ENCODE measurements at regions not wholly inside any gene's neighbourhood (a gene's known extent, or its start where the extent isn't known, plus 50 kb on each side); places are given as distances from the start of the nearest gene placed in this dataset.
A peak's percentile ranks its signal among the peaks of the same experiment; 100 is the strongest.

DNA sequence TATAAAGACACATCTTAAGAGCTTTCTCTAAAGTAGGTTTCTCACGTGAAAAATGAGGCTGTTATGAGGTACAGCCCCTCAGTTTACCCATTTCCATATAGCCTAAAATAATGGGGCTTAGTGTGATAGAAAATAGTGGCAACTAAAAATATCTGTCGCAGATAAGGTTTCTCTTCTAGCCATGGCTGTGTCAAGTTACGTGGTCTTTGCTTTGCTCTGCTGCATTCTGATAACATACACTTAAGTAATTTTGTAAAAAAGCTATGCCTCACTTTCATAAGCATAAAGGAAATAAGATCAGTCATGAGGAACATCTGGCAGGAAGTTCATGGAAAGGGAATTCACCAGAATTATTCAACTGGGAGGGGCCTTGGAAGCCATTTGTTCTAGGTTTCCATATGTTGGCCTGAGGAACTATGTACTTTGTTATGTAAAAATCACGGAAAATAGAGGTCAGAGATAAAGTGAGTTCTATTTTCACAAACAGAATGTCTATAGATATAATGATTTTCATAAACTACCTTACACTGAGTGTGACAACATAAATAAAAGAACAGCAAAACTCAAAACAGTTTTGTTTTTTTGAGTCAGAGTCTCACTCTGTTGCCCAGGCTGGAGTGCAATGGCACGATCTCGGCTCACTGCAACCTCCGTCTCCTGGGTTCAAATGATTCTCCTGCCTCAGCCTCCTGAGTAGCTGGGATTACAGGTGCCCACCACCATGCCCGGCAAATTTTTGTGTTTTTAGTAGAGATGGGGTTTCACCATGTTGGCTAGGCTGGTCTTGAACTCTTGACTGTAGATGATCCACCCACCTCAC lies 195.6 kb upstream of the KRR1 start:
- H3K4me1 ChIP-seq (ENCODE audit: low read depth), result no peaks in the 10 kb centered on the region
- intact Hi-C loops (cut with DNase I, micrococcal nuclease), result no loop called here
- H3K36me3 ChIP-seq (ENCODE audit: low read depth), result no peaks in the 10 kb centered on the region
- TF ChIP-seq, protein P1, sequence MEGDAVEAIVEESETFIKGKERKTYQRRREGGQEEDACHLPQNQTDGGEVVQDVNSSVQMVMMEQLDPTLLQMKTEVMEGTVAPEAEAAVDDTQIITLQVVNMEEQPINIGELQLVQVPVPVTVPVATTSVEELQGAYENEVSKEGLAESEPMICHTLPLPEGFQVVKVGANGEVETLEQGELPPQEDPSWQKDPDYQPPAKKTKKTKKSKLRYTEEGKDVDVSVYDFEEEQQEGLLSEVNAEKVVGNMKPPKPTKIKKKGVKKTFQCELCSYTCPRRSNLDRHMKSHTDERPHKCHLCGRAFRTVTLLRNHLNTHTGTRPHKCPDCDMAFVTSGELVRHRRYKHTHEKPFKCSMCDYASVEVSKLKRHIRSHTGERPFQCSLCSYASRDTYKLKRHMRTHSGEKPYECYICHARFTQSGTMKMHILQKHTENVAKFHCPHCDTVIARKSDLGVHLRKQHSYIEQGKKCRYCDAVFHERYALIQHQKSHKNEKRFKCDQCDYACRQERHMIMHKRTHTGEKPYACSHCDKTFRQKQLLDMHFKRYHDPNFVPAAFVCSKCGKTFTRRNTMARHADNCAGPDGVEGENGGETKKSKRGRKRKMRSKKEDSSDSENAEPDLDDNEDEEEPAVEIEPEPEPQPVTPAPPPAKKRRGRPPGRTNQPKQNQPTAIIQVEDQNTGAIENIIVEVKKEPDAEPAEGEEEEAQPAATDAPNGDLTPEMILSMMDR (IDR thresholded peaks at IDR 0.05), result no peak
- ATAC-seq, result peak; percentile 54
- H3K4me3 ChIP-seq, result no peak overlapping the region
- H3K9me3 ChIP-seq, result no peaks in the 10 kb centered on the region
- no peak for DNase-seq

DNA sequence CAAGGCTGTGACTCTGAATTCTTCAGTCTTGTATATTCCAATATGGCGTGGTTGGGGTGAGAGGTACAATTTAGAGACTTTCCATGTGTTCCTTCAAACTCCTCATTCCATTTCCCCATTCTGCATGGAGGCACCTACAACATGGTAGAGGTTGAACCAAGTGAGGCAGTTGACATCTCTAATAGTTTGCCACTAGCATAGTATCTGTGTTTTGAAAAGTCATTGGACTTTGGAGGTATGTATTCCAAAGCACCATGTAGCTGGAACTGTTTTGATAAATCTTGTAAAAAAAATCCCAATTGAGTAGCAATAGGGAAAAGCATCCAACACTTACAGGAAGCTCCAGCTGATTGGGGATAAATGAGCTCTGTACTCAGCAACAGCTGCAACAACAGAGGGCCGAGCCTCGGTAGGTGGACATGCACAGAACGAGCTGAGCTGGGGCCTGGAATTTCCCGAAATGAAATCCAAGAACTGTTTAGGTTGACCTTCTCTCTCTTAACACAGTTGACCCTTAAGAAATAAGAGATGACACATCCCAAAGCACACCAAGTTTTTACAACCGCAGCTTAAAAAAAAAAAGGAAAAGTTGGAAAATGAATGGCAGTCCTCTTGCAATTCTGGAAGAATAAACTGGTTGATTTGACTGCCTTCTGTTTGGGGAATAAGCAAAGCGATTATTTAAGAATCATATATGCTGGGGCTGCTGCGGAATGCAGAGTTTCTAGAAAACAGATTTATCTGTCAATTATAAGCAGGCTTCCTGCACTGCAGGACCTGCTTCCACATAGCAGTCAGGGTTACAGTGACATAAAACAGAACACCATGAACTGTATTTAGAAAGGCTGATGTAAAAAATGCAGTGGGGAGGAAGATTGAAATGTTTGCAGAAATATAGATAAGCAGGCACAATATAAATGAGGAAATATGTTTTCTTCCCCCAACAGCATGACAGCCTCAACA lies 194.6 kb upstream of the KRR1 start:
- H3K36me3 ChIP-seq (ENCODE audit: low read depth), result no peaks in the 10 kb centered on the region
- intact Hi-C loops (cut with DNase I, micrococcal nuclease), result no loop called here
- H3K4me3 ChIP-seq, result no peak overlapping the region
- DNase-seq (peak in 2 of 3 donors; percentile 9 to 54), ATAC-seq (peak; percentile 59)
- H3K9me3 ChIP-seq, result no peaks in the 10 kb centered on the region
- H3K4me1 ChIP-seq (ENCODE audit: low read depth), result no peaks in the 10 kb centered on the region
- TF ChIP-seq, protein P1 (IDR thresholded peaks at IDR 0.05), result no peak

DNA sequence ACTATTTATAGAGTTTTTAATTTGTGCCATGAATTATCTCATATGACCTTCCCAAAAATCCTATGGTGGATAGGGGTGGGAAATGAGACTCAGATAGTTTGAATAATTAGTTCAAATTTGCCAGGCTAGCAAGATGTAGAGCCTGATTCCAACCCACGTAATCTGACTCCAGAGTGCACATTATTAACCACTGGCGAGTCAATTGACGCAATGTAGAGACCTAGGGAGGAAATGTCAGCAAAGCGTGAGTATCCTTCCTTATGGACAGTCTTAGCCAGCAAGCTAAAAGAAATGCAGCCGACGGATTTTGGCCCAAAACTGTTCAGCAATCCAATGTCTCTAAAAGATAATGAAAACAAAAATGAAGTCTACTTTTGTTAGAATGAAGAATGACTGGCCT lies 193.3 kb upstream of the KRR1 start:
- TF ChIP-seq, protein P1 (IDR thresholded peaks at IDR 0.05), result no peak
- no peaks in the 10 kb centered on the region for H3K36me3 ChIP-seq (ENCODE audit: low read depth)
- ATAC-seq (no peak), DNase-seq (no peak)
- no peaks in the 10 kb centered on the region for H3K9me3 ChIP-seq
- H3K4me3 ChIP-seq, result no peak overlapping the region
- H3K4me1 ChIP-seq (ENCODE audit: low read depth), result no peaks in the 10 kb centered on the region
- intact Hi-C loops (cut with DNase I, micrococcal nuclease), result no loop called here

DNA sequence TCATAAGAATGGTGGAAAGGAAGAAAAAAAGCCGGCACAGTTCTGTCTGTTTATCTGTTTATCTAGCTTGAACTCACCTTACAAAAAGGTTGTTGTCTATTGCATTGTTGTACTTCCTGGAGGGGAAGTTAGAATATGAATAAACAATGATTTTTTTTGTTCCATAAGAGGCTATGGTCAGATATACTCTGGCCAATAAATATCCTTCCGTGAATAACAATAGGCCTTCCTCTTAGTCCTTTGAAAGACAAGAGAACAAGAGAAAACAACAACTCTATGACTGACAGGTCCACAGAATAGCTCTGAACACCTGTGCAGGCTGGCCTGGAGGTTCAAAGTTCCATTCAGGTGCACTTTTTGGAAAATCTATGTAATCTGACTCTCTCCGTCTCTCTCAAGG lies 192.8 kb upstream of the KRR1 start:
- no peak overlapping the region for H3K4me3 ChIP-seq
- ATAC-seq (no peak), DNase-seq (no peak)
- no peaks in the 10 kb centered on the region for H3K4me1 ChIP-seq (ENCODE audit: low read depth)
- TF ChIP-seq, protein P1 (IDR thresholded peaks at IDR 0.05), result no peak
- intact Hi-C loops (cut with DNase I, micrococcal nuclease), result no loop called here
- no peaks in the 10 kb centered on the region for H3K36me3 ChIP-seq (ENCODE audit: low read depth)
- H3K9me3 ChIP-seq, result no peaks in the 10 kb centered on the region

DNA sequence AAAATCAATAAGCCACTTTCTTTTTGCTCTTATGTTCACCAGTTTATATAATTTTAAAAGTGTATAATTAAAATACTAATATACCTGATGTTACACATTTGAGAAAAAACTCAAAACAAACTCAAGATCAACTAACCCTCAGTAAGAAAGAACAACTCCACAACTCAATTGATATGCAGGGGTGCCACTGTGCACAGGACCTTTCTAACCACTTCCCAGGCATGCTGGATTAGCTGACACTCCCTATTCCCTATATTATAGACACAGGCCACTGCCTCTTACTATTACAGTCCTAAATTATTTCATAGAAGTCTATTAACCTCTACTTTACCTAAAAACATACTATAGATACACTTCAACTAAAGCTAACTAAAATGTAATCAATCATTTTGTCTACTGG lies 191.7 kb upstream of the KRR1 start:
- ATAC-seq (no peak), DNase-seq (no peak)
- intact Hi-C loops (cut with DNase I, micrococcal nuclease), result no loop called here
- Histone ChIP-seq H3K36me3 (ENCODE audit: low read depth) (no peaks in the 10 kb centered on the region), H3K9me3 (no peaks in the 10 kb centered on the region), H3K4me1 (ENCODE audit: low read depth) (no peaks in the 10 kb centered on the region), H3K4me3 (no peak overlapping the region)
- TF ChIP-seq, protein P1 (IDR thresholded peaks at IDR 0.05), result no peak

Measured in mucosa of descending colon (tissue), 3 donors.